HEK293T (cell line): ENCODE measurements at regions not wholly inside any gene's neighbourhood (a gene's known extent, or its start where the extent isn't known, plus 50 kb on each side); places are given as distances from the start of the nearest gene placed in this dataset.

Source experiments
- BHLHE40 ChIP-seq: fragments of 450-650 bp; IDR thresholded peaks from 2 replicates; pipeline ENCODE4 v1.6.1; 2016; ENCODE audit warnings: mild to moderate bottlenecking, moderate library complexity, borderline replicate concordance
- ELF4 ChIP-seq: fragments of 450-650 bp; IDR thresholded peaks from 2 replicates; pipeline ENCODE4 v1.6.1; 2017; ENCODE audit warnings: antibody characterized with exemption
- LEF1 ChIP-seq: fragments of 450-650 bp; IDR thresholded peaks from 2 replicates; pipeline ENCODE4 v1.6.1; 2017; ENCODE audit warnings: mild to moderate bottlenecking, borderline replicate concordance

DNA sequence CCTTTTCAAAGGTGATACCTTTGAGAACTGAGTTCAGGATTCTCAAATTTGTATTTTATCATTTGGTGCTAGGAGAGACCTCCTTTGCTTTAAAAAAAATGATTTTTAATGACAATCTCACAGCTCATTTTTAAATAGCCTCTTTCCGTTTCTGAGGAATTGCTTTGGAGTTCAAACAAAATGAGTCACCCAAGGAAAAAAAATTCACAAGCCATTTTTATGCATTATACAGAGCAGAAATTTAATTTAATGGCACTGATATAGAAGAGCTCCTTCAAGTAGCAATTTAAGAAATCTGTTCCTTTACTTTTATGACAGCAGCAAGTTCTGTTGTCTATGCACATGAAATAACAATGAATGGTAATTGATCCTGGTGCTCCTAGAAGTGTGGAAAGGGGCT lies 337.9 kb upstream of the KCNMB2 start:
- TF ChIP-seq ELF4: no peak
- TF ChIP-seq BHLHE40: no peak
- TF ChIP-seq LEF1: no peak
